ENCODE measurements at regions not wholly inside any gene's neighbourhood (a gene's known extent, or its start where the extent isn't known, plus 50 kb on each side); places are given as distances from the start of the nearest gene placed in this dataset.

DNA sequence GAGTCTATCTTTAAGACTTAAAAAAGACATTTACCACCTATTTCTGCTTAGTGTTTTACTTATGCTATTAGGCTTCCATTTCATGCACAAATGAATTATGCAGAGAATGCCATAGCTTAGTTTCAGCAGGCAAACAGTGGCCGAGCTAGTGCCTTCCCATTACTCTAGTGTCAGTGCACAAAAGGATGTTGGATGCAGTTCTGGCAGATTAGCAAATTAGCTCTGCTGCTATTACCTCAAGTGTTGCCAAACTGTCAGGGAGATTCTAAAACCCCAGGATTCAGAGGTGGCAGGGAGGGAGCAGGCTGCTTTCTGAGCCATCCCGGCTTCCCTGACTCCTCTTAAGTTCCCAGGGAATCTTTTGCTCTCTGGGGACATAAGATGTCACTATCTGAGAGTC, 209.4 kb upstream of the NCAM1 start:
- TF ChIP-seq, protein P1, sequence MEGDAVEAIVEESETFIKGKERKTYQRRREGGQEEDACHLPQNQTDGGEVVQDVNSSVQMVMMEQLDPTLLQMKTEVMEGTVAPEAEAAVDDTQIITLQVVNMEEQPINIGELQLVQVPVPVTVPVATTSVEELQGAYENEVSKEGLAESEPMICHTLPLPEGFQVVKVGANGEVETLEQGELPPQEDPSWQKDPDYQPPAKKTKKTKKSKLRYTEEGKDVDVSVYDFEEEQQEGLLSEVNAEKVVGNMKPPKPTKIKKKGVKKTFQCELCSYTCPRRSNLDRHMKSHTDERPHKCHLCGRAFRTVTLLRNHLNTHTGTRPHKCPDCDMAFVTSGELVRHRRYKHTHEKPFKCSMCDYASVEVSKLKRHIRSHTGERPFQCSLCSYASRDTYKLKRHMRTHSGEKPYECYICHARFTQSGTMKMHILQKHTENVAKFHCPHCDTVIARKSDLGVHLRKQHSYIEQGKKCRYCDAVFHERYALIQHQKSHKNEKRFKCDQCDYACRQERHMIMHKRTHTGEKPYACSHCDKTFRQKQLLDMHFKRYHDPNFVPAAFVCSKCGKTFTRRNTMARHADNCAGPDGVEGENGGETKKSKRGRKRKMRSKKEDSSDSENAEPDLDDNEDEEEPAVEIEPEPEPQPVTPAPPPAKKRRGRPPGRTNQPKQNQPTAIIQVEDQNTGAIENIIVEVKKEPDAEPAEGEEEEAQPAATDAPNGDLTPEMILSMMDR (IDR thresholded peaks at IDR 0.05): no peak
- TF ChIP-seq POLR2A (IDR thresholded peaks at IDR 0.05): no peak
- no peak for TF ChIP-seq POLR2AphosphoS5 (IDR thresholded peaks at IDR 0.05)

All from breast epithelium (tissue), 3 donors.